Caco-2 (cell line): ENCODE measurements at regions not wholly inside any gene's neighbourhood (a gene's known extent, or its start where the extent isn't known, plus 50 kb on each side); places are given as distances from the start of the nearest gene placed in this dataset.

Experiments used
- BruUV-seq: library from RNA; stranded (reverse); fragments of 400-500 nt; replicated peaks from 2 replicates; lab custom pipeline; 2021; lab: Mats Ljungman, UMichigan
- CTCF ChIA-PET: fragments of 300-600 bp; sonication (Branson Sonifier 250); formaldehyde crosslinking; loops from one replicate; lab custom pipeline; 2022; ENCODE audit warnings: antibody characterized with exemption; lab: Charles Lee
- POLR2A ChIA-PET: fragments of 300-600 bp; sonication (Branson Sonifier 250); formaldehyde crosslinking; loops from one replicate; lab custom pipeline; 2022; ENCODE audit warnings: antibody characterized with exemption; lab: Charles Lee
- DNase-seq, 2 experiments: peaks; one replicate each; pipeline versions ENCODE4 v3.0.0 to v3.0.0-alpha.2; 2020 to 2022
- H3K27me3 ChIP-seq: replicated peaks from 2 replicates; pipeline ENCODE4 v1.6.0; 2011; ENCODE audit warnings: low read length; ENCODE audit not compliant: control insufficient read depth, insufficient read depth
- H3K36me3 ChIP-seq: 2 replicates; pipeline ENCODE4 v1.5.1; 2011; ENCODE audit warnings: low read length; ENCODE audit not compliant: control insufficient read depth, insufficient read depth
- H3K4me1 ChIP-seq: fragments of 250-450 bp; sonication (Bioruptor Pico); 2 replicates; pipeline ENCODE4 v1.5.1; 2020; ENCODE audit warnings: mild to moderate bottlenecking
- H3K4me3 ChIP-seq: 2 replicates; pipeline ENCODE4 v1.5.1; 2011; ENCODE audit warnings: low read depth, mild to moderate bottlenecking, control low read depth, low read length
- H3K9me3 ChIP-seq: fragments of 250-450 bp; sonication (Bioruptor Pico); 2 replicates; pipeline ENCODE4 v1.5.1; 2020; ENCODE audit warnings: mild to moderate bottlenecking, moderate library complexity
- H3K27ac Mint-ChIP-seq: one replicate; pipeline ENCODE4 v1.8.0; 2022; ENCODE audit warnings: mixed read lengths; ENCODE audit not compliant: unreplicated experiment
- H3K27me3 Mint-ChIP-seq: one replicate; pipeline ENCODE4 v1.8.0; 2022; ENCODE audit warnings: mixed read lengths; ENCODE audit not compliant: insufficient read depth, unreplicated experiment
- H3K36me3 Mint-ChIP-seq: one replicate; pipeline ENCODE4 v1.8.0; 2022; ENCODE audit warnings: mild to moderate bottlenecking, mixed read lengths; ENCODE audit not compliant: insufficient read depth, unreplicated experiment
- H3K4me1 Mint-ChIP-seq: one replicate; pipeline ENCODE4 v1.8.0; 2022; ENCODE audit warnings: low read depth, mixed read lengths; ENCODE audit not compliant: unreplicated experiment
- H3K4me3 Mint-ChIP-seq: one replicate; pipeline ENCODE4 v1.8.0; 2022; ENCODE audit warnings: mild to moderate bottlenecking, moderate library complexity, mixed read lengths; ENCODE audit not compliant: unreplicated experiment
- H3K9me3 Mint-ChIP-seq: one replicate; pipeline ENCODE4 v1.8.0; 2022; ENCODE audit warnings: mixed read lengths; ENCODE audit not compliant: unreplicated experiment
- CTCF ChIP-seq, 2 experiments: fragments of 200-600 bp in 1 of 2; IDR thresholded peaks; 1 replicate in 1 of 2; 2 replicates in 1 of 2; pipeline versions ENCODE4 v1.5.1 to v1.8.0; 2011 to 2022; ENCODE audit warnings: antibody characterized with exemption in 1 of 2, control low read depth in 1 of 2, inconsistent platforms in 1 of 2, low read depth in 1 of 2, low read length in 1 of 2, mild to moderate bottlenecking in 1 of 2, moderate library complexity in 1 of 2; ENCODE audit not compliant: insufficient read depth in 1 of 2, severe bottlenecking in 1 of 2, unreplicated experiment in 1 of 2
- intact Hi-C: fragments of 100-400 bp; cut with micrococcal nuclease; formaldehyde crosslinking; loops from one replicate; pipeline ENCODE4 v1.10.0; 2022; ENCODE audit not compliant: unreplicated experiment

GRCh38 chr10:83577421-83577820 lies 561.9 kb upstream of the GHITM start:
- peaks cover 10% of the 10 kb centered on the region for H3K9me3 Mint-ChIP-seq
- Histone ChIP-seq H3K36me3 (no peaks in the 10 kb centered on the region), H3K27me3 (no peaks in the 10 kb centered on the region), H3K9me3 (no peaks in the 10 kb centered on the region), H3K4me1 (no peaks in the 10 kb centered on the region), H3K4me3 (no peak overlapping the region)
- ChIA-PET CTCF (no interaction called here), POLR2A (no interaction called here)
- no peak overlapping the region for H3K27ac Mint-ChIP-seq
- no peak overlapping the region for H3K4me3 Mint-ChIP-seq
- no peak for TF ChIP-seq CTCF (IDR thresholded peaks at IDR 0.05; ENCODE audit: insufficient read depth in 1 of 2, low read depth in 1 of 2, low read length in 1 of 2, severe bottlenecking in 1 of 2, unreplicated experiment in 1 of 2)
- no peaks in the 10 kb centered on the region for H3K4me1 Mint-ChIP-seq
- DNase-seq, result no peak
- BruUV-seq, result no TSS peak
- H3K36me3 Mint-ChIP-seq, result no peaks in the 10 kb centered on the region
- intact Hi-C loops, result no loop called here
- no peaks in the 10 kb centered on the region for H3K27me3 Mint-ChIP-seq

GRCh38 chr10:83580373-83581012 lies 558.8 kb upstream of the GHITM start:
- intact Hi-C loops, result no loop called here
- Histone ChIP-seq H3K9me3 (no peaks in the 10 kb centered on the region), H3K27me3 (no peaks in the 10 kb centered on the region), H3K36me3 (no peaks in the 10 kb centered on the region), H3K4me3 (no peak overlapping the region), H3K4me1 (no peaks in the 10 kb centered on the region)
- H3K4me1 Mint-ChIP-seq, result no peaks in the 10 kb centered on the region
- BruUV-seq, result no TSS peak
- no peaks in the 10 kb centered on the region for H3K27me3 Mint-ChIP-seq
- H3K36me3 Mint-ChIP-seq, result no peaks in the 10 kb centered on the region
- H3K9me3 Mint-ChIP-seq, result peaks cover 10% of the 10 kb centered on the region
- TF ChIP-seq CTCF (IDR thresholded peaks at IDR 0.05; ENCODE audit: insufficient read depth in 1 of 2, low read depth in 1 of 2, low read length in 1 of 2, severe bottlenecking in 1 of 2, unreplicated experiment in 1 of 2), result no peak
- H3K27ac Mint-ChIP-seq, result no peak overlapping the region
- H3K4me3 Mint-ChIP-seq, result no peak overlapping the region
- DNase-seq, result no peak
- ChIA-PET CTCF (no interaction called here), POLR2A (no interaction called here)

- Mint-ChIP-seq H3K27me3 (no peaks in the 10 kb centered on the region), H3K4me1 (no peaks in the 10 kb centered on the region), H3K27ac (no peak overlapping the region), H3K36me3 (no peaks in the 10 kb centered on the region), H3K9me3 (peaks cover 5% of the 10 kb centered on the region), H3K4me3 (no peak overlapping the region)
- no peaks in the 10 kb centered on the region for H3K27me3 ChIP-seq
- no peaks in the 10 kb centered on the region for H3K36me3 ChIP-seq
- CTCF ChIA-PET, result no interaction called here
- H3K9me3 ChIP-seq, result no peaks in the 10 kb centered on the region
- BruUV-seq, result no TSS peak
- DNase-seq, result no peak
- no peak for TF ChIP-seq CTCF (IDR thresholded peaks at IDR 0.05; ENCODE audit: insufficient read depth in 1 of 2, low read depth in 1 of 2, low read length in 1 of 2, severe bottlenecking in 1 of 2, unreplicated experiment in 1 of 2)
- intact Hi-C loops, result no loop called here
- POLR2A ChIA-PET, result no interaction called here
- H3K4me1 ChIP-seq, result no peaks in the 10 kb centered on the region
- no peak overlapping the region for H3K4me3 ChIP-seq
These were observed 556.8 kb upstream of the GHITM start for GRCh38 chr10:83582407-83583095.
